CD14-positive monocyte (primary cell): ENCODE measurements at regions not wholly inside any gene's neighbourhood (a gene's known extent, or its start where the extent isn't known, plus 50 kb on each side); places are given as distances from the start of the nearest gene placed in this dataset.

Source experiments
- DNase-seq, 3 donors: peaks; one replicate each; pipeline ENCODE4 v3.0.0-alpha.2; 2011 to 2022
- H2AFZ ChIP-seq: 2 replicates; pipeline ENCODE4 v1.6.0; 2012; ENCODE audit warnings: mild to moderate bottlenecking, low read depth, low read length, inconsistent platforms; ENCODE audit not compliant: insufficient read depth, poor library complexity, severe bottlenecking
- H3K27ac ChIP-seq, 2 donors: 1 replicate in 1 of 2; 2 replicates in 1 of 2; pipeline ENCODE4 v1.5.1; 2012 to 2013; ENCODE audit warnings: low read length in 2 of 2, control low read depth in 1 of 2, inconsistent platforms in 1 of 2, low read depth in 1 of 2, mild to moderate bottlenecking in 1 of 2
- H3K27me3 ChIP-seq, 2 donors: one replicate each; pipeline versions ENCODE4 v1.6.0 to v1.6.1; 2011 to 2013; ENCODE audit warnings: low read length in 2 of 2; ENCODE audit not compliant: control insufficient read depth in 2 of 2, insufficient read depth in 2 of 2
- H3K36me3 ChIP-seq, 2 donors: replicated peaks in 1 of 2; 1 replicate in 1 of 2; 2 replicates in 1 of 2; pipeline versions ENCODE4 v1.5.1 to v1.6.1; 2012 to 2013; ENCODE audit warnings: low read length in 2 of 2, control low read depth in 1 of 2, inconsistent platforms in 1 of 2, mild to moderate bottlenecking in 1 of 2; ENCODE audit not compliant: insufficient read depth in 2 of 2, control insufficient read depth in 1 of 2
- H3K4me1 ChIP-seq, 2 donors: 1 replicate in 1 of 2; 2 replicates in 1 of 2; pipeline versions ENCODE4 v1.5.1 to v1.6.1; 2012 to 2013; ENCODE audit warnings: low read length in 2 of 2, control low read depth in 1 of 2, inconsistent platforms in 1 of 2, mild to moderate bottlenecking in 1 of 2, moderate library complexity in 1 of 2; ENCODE audit not compliant: insufficient read depth in 2 of 2, control insufficient read depth in 1 of 2
- H3K4me2 ChIP-seq: replicated peaks from 2 replicates; pipeline ENCODE3; 2012; ENCODE audit warnings: low read length, moderate library complexity, mild to moderate bottlenecking; ENCODE audit not compliant: poor library complexity, severe bottlenecking; ENCODE audit errors: extremely low read depth
- H3K4me3 ChIP-seq, 3 experiments: fragments of 200-600 bp in 1 of 3; sonication (generic) in 1 of 3; replicated peaks in 1 of 3; 1 replicate in 2 of 3; 2 replicates in 1 of 3; pipeline ENCODE4 v1.5.1; 2011 to 2013; ENCODE audit warnings: low read length in 3 of 3, mild to moderate bottlenecking in 3 of 3, control low read depth in 2 of 3, low read depth in 2 of 3, inconsistent platforms in 1 of 3, moderate library complexity in 1 of 3
- H3K79me2 ChIP-seq: 2 replicates; pipeline ENCODE4 v1.6.0; 2012; ENCODE audit warnings: mild to moderate bottlenecking, control low read depth, inconsistent platforms, low read length, moderate library complexity; ENCODE audit not compliant: insufficient read depth
- H3K9ac ChIP-seq: 2 replicates; pipeline ENCODE4 v1.6.0; 2017; ENCODE audit warnings: low read length, mild to moderate bottlenecking; ENCODE audit not compliant: insufficient read depth, poor library complexity, severe bottlenecking
- H3K9me3 ChIP-seq, 2 donors: replicated peaks in 1 of 2; 1 replicate in 1 of 2; 2 replicates in 1 of 2; pipeline versions ENCODE4 v1.5.1 to v1.6.1; 2012 to 2013; ENCODE audit warnings: low read length in 2 of 2, control low read depth in 1 of 2; ENCODE audit not compliant: control insufficient read depth in 1 of 2, insufficient read depth in 1 of 2
- H4K20me1 ChIP-seq: 2 replicates; pipeline ENCODE4 v1.6.0; 2012; ENCODE audit warnings: mild to moderate bottlenecking, low read length, control low read depth, moderate library complexity; ENCODE audit not compliant: insufficient read depth
- H3K27ac Mint-ChIP-seq, 7 donors: one replicate each; pipeline ENCODE4 v1.8.0; 2020; ENCODE audit warnings: mild to moderate bottlenecking in 7 of 7, mixed read lengths in 7 of 7, moderate library complexity in 6 of 7, inconsistent platforms in 2 of 7
- H3K27me3 Mint-ChIP-seq, 3 donors: one replicate each; pipeline ENCODE4 v1.8.0; 2021 to 2022; ENCODE audit warnings: low read depth in 3 of 3, mild to moderate bottlenecking in 3 of 3, mixed read lengths in 3 of 3, moderate library complexity in 3 of 3, inconsistent platforms in 1 of 3
- H3K36me3 Mint-ChIP-seq, 2 donors: one replicate each; pipeline ENCODE4 v1.8.0; 2020; ENCODE audit warnings: mixed read lengths in 2 of 2, inconsistent platforms in 1 of 2, mild to moderate bottlenecking in 1 of 2
- H3K4me1 Mint-ChIP-seq: one replicate; pipeline ENCODE4 v1.8.0; 2020; ENCODE audit warnings: mild to moderate bottlenecking, mixed read lengths
- H3K4me3 Mint-ChIP-seq, 2 donors: one replicate each; pipeline ENCODE4 v1.8.0; 2020; ENCODE audit warnings: mild to moderate bottlenecking in 2 of 2, mixed read lengths in 2 of 2, moderate library complexity in 1 of 2
- H3K9me3 Mint-ChIP-seq, 7 donors: one replicate each; pipeline ENCODE4 v1.8.0; 2020 to 2022; ENCODE audit warnings: mixed read lengths in 7 of 7, mild to moderate bottlenecking in 6 of 7, moderate library complexity in 6 of 7, inconsistent platforms in 2 of 7
- WGBS: methylation state at CpG from one replicate; pipeline ENCODE4 v1.1.5; 2013; ENCODE audit warnings: missing lambda C conversion rate; ENCODE audit not compliant: insufficient coverage; 5-methylcytosine and 5-hydroxymethylcytosine counted together
- intact Hi-C, 2 donors: fragments of 100-400 bp; cut with micrococcal nuclease; formaldehyde crosslinking; loops; one replicate each; pipeline versions ENCODE4 v1.15.0 to v1.15.1; 2023
- TF ChIP-seq, protein P1 (sequence below): fragments of 200-600 bp; IDR thresholded peaks from one replicate; pipeline ENCODE4 v1.8.0; 2022; ENCODE audit warnings: antibody characterized with exemption, mild to moderate bottlenecking

DNA sequence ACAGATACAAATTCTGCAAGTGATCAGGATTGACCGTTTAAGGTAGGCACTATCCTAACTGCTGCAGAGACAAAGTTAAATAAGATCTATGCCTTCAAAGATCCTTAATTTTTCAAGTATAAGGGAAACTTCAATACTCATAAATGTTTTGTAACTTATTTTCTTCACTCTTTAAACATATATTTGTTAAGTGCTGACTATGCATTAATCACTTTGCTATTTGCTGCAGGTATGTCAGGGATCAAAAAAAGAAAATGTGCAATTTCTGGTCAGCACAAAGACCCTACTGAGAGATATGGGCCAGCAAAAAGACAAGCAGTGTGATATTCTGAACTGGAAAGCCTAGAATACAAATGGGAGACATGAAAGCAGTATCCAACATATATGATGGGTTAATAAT is 756.1 kb upstream of the PCDH9 start:
- no peak overlapping the region for H2AFZ ChIP-seq
- TF ChIP-seq, protein P1, sequence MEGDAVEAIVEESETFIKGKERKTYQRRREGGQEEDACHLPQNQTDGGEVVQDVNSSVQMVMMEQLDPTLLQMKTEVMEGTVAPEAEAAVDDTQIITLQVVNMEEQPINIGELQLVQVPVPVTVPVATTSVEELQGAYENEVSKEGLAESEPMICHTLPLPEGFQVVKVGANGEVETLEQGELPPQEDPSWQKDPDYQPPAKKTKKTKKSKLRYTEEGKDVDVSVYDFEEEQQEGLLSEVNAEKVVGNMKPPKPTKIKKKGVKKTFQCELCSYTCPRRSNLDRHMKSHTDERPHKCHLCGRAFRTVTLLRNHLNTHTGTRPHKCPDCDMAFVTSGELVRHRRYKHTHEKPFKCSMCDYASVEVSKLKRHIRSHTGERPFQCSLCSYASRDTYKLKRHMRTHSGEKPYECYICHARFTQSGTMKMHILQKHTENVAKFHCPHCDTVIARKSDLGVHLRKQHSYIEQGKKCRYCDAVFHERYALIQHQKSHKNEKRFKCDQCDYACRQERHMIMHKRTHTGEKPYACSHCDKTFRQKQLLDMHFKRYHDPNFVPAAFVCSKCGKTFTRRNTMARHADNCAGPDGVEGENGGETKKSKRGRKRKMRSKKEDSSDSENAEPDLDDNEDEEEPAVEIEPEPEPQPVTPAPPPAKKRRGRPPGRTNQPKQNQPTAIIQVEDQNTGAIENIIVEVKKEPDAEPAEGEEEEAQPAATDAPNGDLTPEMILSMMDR = no peak
- peaks cover 0 to 3% of the 10 kb centered on the region in 2 donors for H3K9me3 ChIP-seq
- Mint-ChIP-seq H3K36me3 (no peaks in the 10 kb centered on the region), H3K9me3 (peaks cover 0 to 9% (median 3%) of the 10 kb centered on the region in 7 donors), H3K27ac (no peak overlapping the region), H3K4me3 (no peak overlapping the region), H3K27me3 (no peaks in the 10 kb centered on the region), H3K4me1 (no peaks in the 10 kb centered on the region)
- DNase-seq = no peak
- no peaks in the 10 kb centered on the region for H3K36me3 ChIP-seq
- H3K79me2 ChIP-seq = no peaks in the 10 kb centered on the region
- no peak overlapping the region for H3K9ac ChIP-seq
- no peaks in the 10 kb centered on the region for H3K4me1 ChIP-seq
- no CpG with 5 or more reads among the region's 1 CpG for WGBS
- intact Hi-C loops = no loop called here
- H3K4me3 ChIP-seq = no peak overlapping the region
- no peak overlapping the region for H3K4me2 ChIP-seq
- no peak overlapping the region for H3K27ac ChIP-seq
- no peaks in the 10 kb centered on the region for H4K20me1 ChIP-seq
- no peaks in the 10 kb centered on the region for H3K27me3 ChIP-seq

DNA sequence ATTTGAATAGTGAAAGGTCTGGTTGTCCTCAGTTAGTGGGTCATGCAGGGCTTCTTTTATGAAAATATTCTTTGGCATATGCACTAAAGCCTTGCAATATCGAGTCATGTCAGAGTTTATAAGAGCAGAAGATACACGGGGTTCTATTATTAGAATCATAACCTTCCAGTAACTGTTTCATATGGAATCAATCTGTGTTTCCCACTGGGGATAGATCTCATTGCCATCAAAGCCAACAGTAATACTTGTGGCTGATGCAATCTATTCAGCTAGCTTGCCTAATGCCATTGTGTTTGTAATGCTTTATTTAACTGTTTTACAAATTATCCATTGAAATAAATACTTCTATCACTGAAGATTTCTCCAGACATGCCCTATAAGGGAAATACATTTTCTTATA is 746.9 kb upstream of the PCDH9 start:
- no peak overlapping the region for H2AFZ ChIP-seq
- H3K36me3 Mint-ChIP-seq = no peaks in the 10 kb centered on the region
- intact Hi-C loops = no loop called here
- H3K4me1 Mint-ChIP-seq = no peaks in the 10 kb centered on the region
- no peak overlapping the region for H3K4me3 ChIP-seq
- H3K4me3 Mint-ChIP-seq = no peak overlapping the region
- H3K4me1 ChIP-seq = no peaks in the 10 kb centered on the region
- TF ChIP-seq, protein P1 = no peak
- H3K27ac Mint-ChIP-seq = no peak overlapping the region
- WGBS = no CpG with 5 or more reads among the region's 2 CpGs
- H3K79me2 ChIP-seq = no peaks in the 10 kb centered on the region
- no peaks in the 10 kb centered on the region for H3K27me3 ChIP-seq
- no peaks in the 10 kb centered on the region for H3K36me3 ChIP-seq
- H3K9me3 Mint-ChIP-seq = peaks cover 0 to 9% (median 3%) of the 10 kb centered on the region in 7 donors
- no peak overlapping the region for H3K9ac ChIP-seq
- H3K9me3 ChIP-seq = no peaks in the 10 kb centered on the region
- no peak overlapping the region for H3K27ac ChIP-seq
- DNase-seq = no peak
- H3K27me3 Mint-ChIP-seq = no peaks in the 10 kb centered on the region
- no peak overlapping the region for H3K4me2 ChIP-seq
- H4K20me1 ChIP-seq = no peaks in the 10 kb centered on the region
